GM21717 (cell line): ENCODE measurements at regions not wholly inside any gene's neighbourhood (a gene's known extent, or its start where the extent isn't known, plus 50 kb on each side); places are given as distances from the start of the nearest gene placed in this dataset.

Experiments used
- ATAC-seq: cut with Tn5 transposase; IDR thresholded peaks from one replicate; pipeline ENCODE4 v1.9.1; 2021; ENCODE audit warnings: mild to moderate bottlenecking, moderate library complexity; ENCODE audit not compliant: unreplicated experiment

- no peak for ATAC-seq
These were observed 621.3 kb upstream of the DPP6 start for GRCh38 chr7:153430931-153431330.

- ATAC-seq = no peak
These were observed 620.1 kb upstream of the DPP6 start for GRCh38 chr7:153432063-153432462.

GRCh38 chr7:153433223-153433622, 619.0 kb upstream of the DPP6 start:
- ATAC-seq = no peak

- ATAC-seq = no peak
These were observed 611.5 kb upstream of the DPP6 start for GRCh38 chr7:153440715-153441114.

- no peak for ATAC-seq
These were observed 609.0 kb upstream of the DPP6 start for GRCh38 chr7:153443032-153443701.

GRCh38 chr7:153444641-153445040, 607.6 kb upstream of the DPP6 start:
- no peak for ATAC-seq

- no peak for ATAC-seq
These were observed 606.6 kb upstream of the DPP6 start for GRCh38 chr7:153445641-153446040.

GRCh38 chr7:153446490-153446889, 605.7 kb upstream of the DPP6 start:
- ATAC-seq = no peak

GRCh38 chr7:153447011-153447410, 605.2 kb upstream of the DPP6 start:
- ATAC-seq = no peak

- no peak for ATAC-seq
These were observed 599.5 kb upstream of the DPP6 start for GRCh38 chr7:153452661-153453060.

- ATAC-seq = no peak
These were observed 597.9 kb upstream of the DPP6 start for GRCh38 chr7:153454306-153454705.

- ATAC-seq = no peak
These were observed 594.5 kb upstream of the DPP6 start for GRCh38 chr7:153457746-153458145.

GRCh38 chr7:153470004-153470671, 582.1 kb upstream of the DPP6 start:
- no peak for ATAC-seq

GRCh38 chr7:153472516-153472915, 579.7 kb upstream of the DPP6 start:
- ATAC-seq = no peak

- no peak for ATAC-seq
These were observed 579.0 kb upstream of the DPP6 start for GRCh38 chr7:153473185-153473584.

GRCh38 chr7:153475239-153475638, 577.0 kb upstream of the DPP6 start:
- no peak for ATAC-seq

- no peak for ATAC-seq
These were observed 576.0 kb upstream of the DPP6 start for GRCh38 chr7:153476166-153476565.

GRCh38 chr7:153496257-153496656, 555.9 kb upstream of the DPP6 start:
- no peak for ATAC-seq

GRCh38 chr7:153503093-153503492, 549.1 kb upstream of the DPP6 start:
- no peak for ATAC-seq

- no peak for ATAC-seq
These were observed 547.7 kb upstream of the DPP6 start for GRCh38 chr7:153504288-153505075.

- no peak for ATAC-seq
These were observed 544.3 kb upstream of the DPP6 start for GRCh38 chr7:153507885-153508284.

GRCh38 chr7:153509768-153510167, 542.4 kb upstream of the DPP6 start:
- ATAC-seq = no peak
